Epidermal melanocyte (primary cell): ENCODE measurements at regions not wholly inside any gene's neighbourhood (a gene's known extent, or its start where the extent isn't known, plus 50 kb on each side); places are given as distances from the start of the nearest gene placed in this dataset.
"Not testable (repeated sequence)": the region's sequence is repeated elsewhere in the genome, so short reads cannot be mapped to it uniquely, and the experiment has no call there.

ENCODE experiments used
- DNase-seq: peaks from one replicate; pipeline ENCODE4 v3.0.0; 2011; ENCODE audit warnings: low spot score; ENCODE audit not compliant: insufficient read length

GRCh38 chr2:195537811-195538210 is 119.2 kb upstream of the SLC39A10 start:
- no peak for DNase-seq

GRCh38 chr2:195536906-195537305 is 120.1 kb upstream of the SLC39A10 start:
- DNase-seq: no peak

- no peak for DNase-seq
Observed at GRCh38 chr2:195535911-195536522, 121.0 kb upstream of the SLC39A10 start.

DNA sequence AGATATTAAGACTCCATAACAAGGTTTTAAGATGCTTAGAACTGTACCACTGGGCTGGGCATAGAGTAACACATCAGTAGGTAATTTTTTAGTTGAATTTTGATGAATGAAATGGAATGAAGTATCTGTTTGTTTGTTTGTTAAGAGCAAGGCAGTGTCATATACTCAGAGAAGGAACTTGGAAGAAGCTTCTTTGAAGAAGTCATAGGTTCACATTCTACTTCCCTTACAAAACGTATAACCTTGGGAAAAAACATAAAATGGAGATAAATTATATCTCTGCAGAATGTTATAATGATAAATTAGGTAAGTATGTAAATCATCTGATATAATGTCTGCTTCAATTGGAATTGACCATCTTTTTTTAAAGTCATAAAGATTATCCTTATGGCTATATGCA is 122.1 kb upstream of the SLC39A10 start:
- DNase-seq: no peak

DNA sequence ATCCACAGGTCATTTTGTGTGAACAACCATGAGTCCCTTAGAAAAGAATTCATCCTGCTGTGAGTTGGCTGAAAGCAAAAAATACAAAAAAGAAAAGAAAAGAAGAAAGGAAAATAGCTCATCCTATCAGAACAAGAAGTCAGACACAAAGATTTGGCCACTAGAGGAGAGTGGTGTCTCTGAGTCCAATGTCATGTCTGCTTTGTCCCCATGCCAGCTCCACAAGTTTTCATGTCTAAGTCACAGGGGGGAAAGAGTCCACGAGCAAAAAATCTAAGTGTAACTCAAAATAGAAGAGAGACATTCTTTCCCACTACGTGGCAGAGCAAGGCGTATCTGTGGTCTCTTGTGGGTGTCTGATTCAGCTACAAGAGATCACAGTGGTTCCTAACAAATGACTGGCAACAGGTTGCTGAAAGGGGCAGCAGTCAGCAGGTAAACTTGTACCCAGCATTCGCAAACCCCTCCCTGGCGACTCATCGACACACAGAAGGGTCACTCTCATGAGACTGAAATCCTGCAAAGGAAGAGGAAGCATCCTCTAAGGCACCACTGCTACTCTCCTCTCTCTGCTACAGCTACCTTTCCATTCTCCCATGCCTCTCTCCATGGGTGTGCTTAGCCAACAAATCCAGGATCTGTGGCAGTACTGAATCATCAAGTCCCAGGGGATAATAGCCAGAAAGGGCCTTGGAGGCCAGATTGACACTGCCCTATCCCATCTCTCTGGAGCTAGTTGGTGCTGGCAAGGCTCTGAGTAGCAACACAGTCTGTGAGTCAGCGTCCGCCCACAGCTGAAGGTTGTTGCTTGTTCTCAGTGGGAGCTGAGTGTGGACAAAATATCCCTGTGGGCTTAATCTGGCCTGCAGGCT is 123.0 kb upstream of the SLC39A10 start:
- no peak for DNase-seq

DNA sequence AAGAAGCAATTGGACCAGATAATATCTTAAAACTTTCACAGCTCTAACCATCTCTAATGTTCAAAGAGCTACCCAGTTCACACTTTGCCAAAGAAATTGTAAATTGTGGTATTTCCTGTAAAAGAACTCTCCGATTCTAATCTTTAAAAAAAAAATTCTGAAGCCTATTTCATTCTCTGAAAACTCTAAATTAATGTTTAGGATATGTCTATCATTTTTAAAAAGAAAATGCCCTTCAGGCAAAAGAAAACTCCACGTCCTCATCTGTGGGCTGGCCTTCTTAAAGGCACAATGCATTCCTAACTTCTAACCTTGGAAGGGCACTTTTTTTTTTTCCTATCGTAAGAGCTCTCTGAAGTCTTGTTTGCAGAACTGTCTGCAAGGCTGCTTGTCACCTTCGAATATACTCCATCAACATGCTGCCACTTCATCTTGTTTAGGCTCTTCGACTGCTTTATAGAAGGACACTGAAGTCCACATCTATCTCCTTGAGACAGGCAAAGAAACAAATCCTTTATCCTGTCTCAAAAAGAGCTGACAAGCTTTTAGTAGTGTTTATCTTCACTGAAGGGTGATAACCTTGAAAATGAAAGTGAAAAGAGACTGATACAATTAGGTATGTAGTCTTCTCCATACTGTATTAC is 124.3 kb upstream of the SLC39A10 start:
- DNase-seq: no peak

DNA sequence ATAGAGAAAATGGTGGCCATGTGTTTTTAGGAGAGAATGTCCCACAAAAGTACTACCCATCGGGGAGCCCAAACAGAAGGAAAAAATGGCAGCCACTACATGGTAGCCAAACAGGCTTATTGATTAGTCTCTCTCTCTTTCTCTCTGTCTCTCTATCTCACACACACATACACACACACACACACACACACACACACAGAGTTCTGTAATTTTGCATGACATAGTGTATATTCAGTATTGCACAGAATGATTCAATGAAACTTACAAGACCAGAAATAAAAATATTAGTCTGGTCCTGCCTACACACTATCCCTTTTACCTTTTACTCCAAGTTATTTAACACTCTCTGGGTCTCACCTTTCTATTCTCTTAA is 124.8 kb upstream of the SLC39A10 start:
- DNase-seq: no peak

GRCh38 chr2:195531754-195532153 is 125.3 kb upstream of the SLC39A10 start:
- no peak for DNase-seq

DNA sequence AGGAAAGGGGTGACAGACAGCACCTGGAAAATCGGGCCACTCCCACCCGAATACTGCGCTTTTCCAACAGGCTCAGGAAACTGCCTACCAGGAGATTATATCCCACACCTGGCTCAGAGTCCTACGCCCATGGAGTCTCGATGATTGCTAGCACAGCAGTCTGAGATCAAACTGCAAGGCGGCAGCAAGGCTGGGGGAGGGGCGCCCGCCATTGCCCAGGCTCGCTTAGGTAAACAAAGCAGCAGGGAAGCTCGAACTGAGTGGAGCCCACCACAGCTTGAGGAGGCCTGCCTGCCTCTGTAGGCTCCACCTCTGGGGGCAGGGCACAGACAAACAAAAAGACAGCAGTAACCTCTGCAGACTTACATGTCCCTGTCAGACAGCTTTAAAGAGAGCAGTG is 133.8 kb upstream of the SLC39A10 start:
- not testable (repeated sequence) for DNase-seq

DNA sequence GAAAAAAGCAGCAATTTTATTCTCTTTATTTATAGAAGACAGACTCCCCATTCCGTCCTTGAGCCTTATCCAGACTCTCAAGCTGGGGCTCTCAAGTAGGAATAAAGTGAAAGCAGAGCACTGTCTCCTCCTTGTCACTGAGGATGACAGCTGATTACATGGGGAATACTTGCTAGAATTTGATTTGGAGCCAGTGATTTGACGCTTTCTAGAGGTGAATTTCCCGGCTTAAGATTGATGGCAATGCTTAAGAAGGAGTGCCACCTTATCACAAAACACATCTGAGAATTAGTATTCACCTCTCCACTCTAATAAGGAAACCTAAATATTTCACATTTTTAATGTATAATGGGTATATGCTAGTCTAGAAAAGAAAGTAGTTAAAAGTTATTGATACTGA is 135.4 kb upstream of the SLC39A10 start:
- DNase-seq: no peak

DNA sequence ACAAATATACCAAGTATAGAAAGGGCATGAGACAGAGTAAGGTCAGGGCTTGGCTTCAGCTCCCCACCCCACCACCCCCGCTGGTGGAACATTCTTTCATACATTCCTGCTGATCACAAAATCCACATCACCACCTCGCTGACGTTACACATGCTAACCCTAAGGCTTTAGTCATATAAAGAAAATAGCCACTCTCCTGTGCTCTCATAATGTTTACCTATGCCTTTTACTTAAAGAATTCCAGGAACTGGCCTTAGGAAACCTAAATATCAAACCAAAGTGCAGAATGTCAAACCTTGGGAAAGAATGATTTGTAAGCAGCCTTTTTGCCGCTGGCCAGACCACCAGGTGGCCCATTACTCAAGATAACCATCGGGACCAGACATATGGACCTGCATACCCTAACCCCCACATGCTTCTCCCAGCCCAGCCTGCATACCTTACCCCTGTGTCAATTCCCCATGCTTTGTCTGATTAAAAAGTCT is 136.3 kb upstream of the SLC39A10 start:
- DNase-seq: no peak

GRCh38 chr2:195515551-195515950 is 141.5 kb upstream of the SLC39A10 start:
- DNase-seq: no peak

GRCh38 chr2:195514365-195514764 is 142.7 kb upstream of the SLC39A10 start:
- DNase-seq: no peak

DNA sequence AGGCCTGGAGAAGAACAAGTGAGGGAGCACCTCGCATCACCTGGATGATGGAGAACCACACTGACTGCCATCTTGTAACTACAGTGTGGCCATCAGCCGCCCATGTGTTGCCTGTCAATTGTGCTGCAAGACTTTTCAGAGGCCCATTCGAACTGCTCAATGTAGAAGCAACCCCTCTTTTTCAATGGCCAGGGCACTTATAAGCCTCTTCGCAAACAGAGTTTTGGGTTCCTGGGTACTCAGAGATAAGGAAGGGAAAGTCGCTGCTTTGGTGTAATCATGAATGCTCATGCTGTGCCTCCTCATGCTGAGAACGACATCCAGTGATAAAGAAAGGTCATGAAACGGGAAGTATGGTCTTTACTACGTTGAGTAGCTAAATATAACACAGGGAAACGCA is 143.9 kb upstream of the SLC39A10 start:
- no peak for DNase-seq

DNA sequence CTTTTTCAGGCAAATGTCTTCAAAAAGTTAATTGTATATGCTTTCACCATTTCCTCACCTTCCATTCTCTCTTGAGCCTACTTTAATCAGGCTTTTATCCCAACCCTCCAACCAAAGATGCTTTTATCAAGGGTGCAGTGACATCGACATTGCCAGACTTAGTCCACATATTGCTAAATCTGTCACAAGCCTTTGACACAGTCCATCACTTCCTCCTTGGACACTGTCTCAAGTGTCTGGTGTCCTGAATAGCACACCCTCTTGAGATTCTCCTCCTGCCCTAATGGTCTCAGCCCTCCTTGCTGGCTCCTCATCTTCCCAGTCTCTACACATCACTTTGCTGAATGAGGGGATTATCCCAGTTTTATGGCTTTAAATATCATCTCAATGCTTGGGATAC is 147.5 kb upstream of the SLC39A10 start:
- DNase-seq: no peak

GRCh38 chr2:195508139-195508455 is 148.9 kb upstream of the SLC39A10 start:
- DNase-seq: no peak

GRCh38 chr2:195507447-195508138 is 149.4 kb upstream of the SLC39A10 start:
- no peak for DNase-seq

GRCh38 chr2:195505701-195506100 is 151.3 kb upstream of the SLC39A10 start:
- no peak for DNase-seq

GRCh38 chr2:195503208-195503607 is 153.8 kb upstream of the SLC39A10 start:
- DNase-seq: no peak

GRCh38 chr2:195501746-195502145 is 155.3 kb upstream of the SLC39A10 start:
- DNase-seq: no peak

DNA sequence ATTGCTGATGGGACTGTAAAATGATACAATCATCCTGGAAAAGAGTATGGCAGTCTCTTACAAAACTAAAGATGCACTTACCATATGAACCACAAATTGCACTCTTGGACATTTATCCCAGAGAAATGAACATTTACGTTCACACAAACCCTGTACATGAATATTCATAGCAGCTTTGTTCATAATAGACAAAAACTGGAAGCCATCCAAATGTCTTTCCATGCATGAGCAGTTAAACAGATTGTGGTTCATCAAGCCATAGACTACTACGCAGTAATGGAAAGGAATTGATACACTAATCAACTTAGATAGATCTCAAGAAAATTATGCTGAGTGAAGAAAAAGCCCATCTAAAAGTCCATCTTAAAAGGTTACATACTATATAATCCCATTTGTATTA is 156.1 kb upstream of the SLC39A10 start:
- DNase-seq: no peak
